ENCODE measurements at regions not wholly inside any gene's neighbourhood (a gene's known extent, or its start where the extent isn't known, plus 50 kb on each side); places are given as distances from the start of the nearest gene placed in this dataset.

DNA sequence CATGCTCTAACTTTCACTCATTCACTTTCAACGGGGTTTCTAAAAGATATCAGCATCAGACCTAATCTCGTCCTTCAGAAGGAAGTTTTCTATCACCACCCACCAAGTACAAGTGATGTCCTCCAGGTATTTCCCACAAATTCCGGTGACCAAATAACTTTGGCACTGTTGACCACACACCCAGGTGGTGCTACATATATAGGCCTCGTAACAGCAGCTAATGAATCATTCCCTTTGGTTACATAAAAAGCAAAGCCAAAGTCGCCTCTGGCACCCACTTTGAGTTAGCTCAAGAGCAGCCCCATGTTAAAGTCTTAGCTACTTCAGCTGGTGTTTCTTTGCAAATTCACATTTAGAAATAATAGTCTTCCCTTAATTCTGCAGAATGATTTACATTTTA lies 138.2 kb upstream of the OSR1 start:
- TF ChIP-seq, protein P1, sequence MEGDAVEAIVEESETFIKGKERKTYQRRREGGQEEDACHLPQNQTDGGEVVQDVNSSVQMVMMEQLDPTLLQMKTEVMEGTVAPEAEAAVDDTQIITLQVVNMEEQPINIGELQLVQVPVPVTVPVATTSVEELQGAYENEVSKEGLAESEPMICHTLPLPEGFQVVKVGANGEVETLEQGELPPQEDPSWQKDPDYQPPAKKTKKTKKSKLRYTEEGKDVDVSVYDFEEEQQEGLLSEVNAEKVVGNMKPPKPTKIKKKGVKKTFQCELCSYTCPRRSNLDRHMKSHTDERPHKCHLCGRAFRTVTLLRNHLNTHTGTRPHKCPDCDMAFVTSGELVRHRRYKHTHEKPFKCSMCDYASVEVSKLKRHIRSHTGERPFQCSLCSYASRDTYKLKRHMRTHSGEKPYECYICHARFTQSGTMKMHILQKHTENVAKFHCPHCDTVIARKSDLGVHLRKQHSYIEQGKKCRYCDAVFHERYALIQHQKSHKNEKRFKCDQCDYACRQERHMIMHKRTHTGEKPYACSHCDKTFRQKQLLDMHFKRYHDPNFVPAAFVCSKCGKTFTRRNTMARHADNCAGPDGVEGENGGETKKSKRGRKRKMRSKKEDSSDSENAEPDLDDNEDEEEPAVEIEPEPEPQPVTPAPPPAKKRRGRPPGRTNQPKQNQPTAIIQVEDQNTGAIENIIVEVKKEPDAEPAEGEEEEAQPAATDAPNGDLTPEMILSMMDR (IDR thresholded peaks at IDR 0.05): no peak
- H3K27ac Mint-ChIP-seq: no peak overlapping the region
- POLR2A ChIA-PET: no interaction called here

DNA sequence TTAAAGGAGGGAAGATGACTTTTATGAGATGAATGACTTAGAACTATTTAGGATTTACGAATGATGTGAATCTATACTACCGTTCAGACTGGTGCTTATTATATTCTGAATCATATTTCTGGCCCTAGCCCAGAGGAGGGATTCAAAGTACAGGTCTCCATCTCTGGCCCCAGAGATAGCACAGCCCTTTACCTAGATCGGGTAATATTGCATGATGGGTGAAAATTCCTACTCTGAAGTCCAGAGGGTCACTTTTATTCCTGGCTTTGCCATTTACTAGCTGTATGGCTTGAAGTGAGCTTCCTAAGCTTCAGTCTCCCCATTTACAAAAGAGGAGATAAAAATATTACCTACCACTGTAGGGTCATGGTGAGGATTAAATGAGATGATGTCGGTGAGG lies 135.8 kb upstream of the OSR1 start:
- no peaks in the 10 kb centered on the region for H3K9me3 Mint-ChIP-seq

More for the DNA sequence above, 138.2 kb upstream of the OSR1 start:
- Mint-ChIP-seq H3K9me3 (no peaks in the 10 kb centered on the region), H3K4me3 (no peak overlapping the region), H3K27me3 (peaks cover 7% of the 10 kb centered on the region), H3K4me1 (ENCODE audit: low read depth) (no peaks in the 10 kb centered on the region), H3K36me3 (ENCODE audit: low read depth) (no peaks in the 10 kb centered on the region)
- intact Hi-C loops (cut with micrococcal nuclease): no loop called here
- ATAC-seq: no peak
- no peak for DNase-seq
- CTCF ChIA-PET: no interaction called here

DNA sequence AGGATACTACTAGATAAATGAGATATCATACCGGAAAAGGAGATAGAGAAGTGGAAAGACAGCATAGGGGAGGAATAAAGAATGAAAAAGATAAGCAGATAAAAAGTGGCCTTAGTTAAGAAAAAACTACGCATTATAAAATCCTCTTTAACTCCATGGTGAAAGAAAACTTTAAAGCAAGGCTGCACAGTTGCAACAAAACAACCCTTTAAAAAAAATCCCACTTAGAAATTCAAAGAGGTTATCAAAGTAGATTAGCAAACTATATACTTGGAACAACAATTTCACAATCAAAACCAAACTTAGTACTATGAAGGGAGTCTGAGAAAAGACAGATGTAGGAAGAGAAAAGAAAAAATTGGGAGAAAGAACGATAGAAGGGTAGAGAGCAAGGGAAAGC lies 133.4 kb upstream of the OSR1 start:
- intact Hi-C loops (cut with micrococcal nuclease): no loop called here
- DNase-seq: no peak
- ATAC-seq: no peak
- Mint-ChIP-seq H3K9me3 (no peaks in the 10 kb centered on the region), H3K36me3 (ENCODE audit: low read depth) (no peaks in the 10 kb centered on the region), H3K4me1 (ENCODE audit: low read depth) (peaks cover 10% of the 10 kb centered on the region), H3K27ac (no peak overlapping the region), H3K27me3 (peaks cover 29% of the 10 kb centered on the region), H3K4me3 (no peak overlapping the region)
- CTCF ChIA-PET: no interaction called here
- POLR2A ChIA-PET: no interaction called here
- TF ChIP-seq, protein P1 (IDR thresholded peaks at IDR 0.05): no peak

More for the DNA sequence above, 135.8 kb upstream of the OSR1 start:
- Mint-ChIP-seq H3K4me3 (no peak overlapping the region), H3K27ac (no peak overlapping the region), H3K27me3 (peaks cover 19% of the 10 kb centered on the region), H3K4me1 (ENCODE audit: low read depth) (no peaks in the 10 kb centered on the region), H3K36me3 (ENCODE audit: low read depth) (no peaks in the 10 kb centered on the region)
- intact Hi-C loops (cut with micrococcal nuclease): no loop called here
- POLR2A ChIA-PET: no interaction called here
- CTCF ChIA-PET: interaction anchor here (1.3 kb wide), 1 partner anchor 9 kb away, joined by 3 read pairs; no protein-coding TSS in a partner anchor
- TF ChIP-seq, protein P1 (IDR thresholded peaks at IDR 0.05): no peak
- ATAC-seq: no peak
- DNase-seq: no peak

DNA sequence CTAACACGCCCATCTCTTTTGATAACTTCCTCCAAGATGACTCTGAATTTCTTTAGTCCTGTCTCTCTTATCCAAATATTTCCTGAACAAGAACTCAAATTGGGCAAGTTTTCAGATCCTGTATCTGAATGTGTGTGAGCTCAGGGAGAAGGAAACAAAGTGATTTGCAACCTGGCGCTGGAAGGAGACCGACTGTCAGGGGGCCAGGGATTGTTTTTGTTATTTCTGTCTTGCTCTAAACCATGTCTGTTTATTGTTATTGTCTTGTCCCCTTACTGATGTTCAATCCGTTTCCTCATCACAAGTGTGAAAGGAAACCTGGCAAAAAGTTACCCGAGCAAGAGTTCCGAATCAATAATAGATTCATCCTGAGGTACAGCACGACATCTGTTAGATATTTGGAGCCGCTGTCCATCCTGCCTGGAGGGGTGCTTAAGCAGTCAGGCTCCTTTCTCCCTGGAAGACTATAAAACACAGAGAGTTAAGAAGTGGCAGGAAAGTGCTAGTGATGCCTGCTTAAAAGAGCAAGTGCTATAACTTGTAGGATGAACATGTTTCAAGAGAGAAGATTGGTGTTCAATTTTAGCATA lies 132.5 kb upstream of the OSR1 start:
- no peaks in the 10 kb centered on the region for H3K9me3 Mint-ChIP-seq
- ATAC-seq: no peak
- H3K27me3 Mint-ChIP-seq: peaks cover 31% of the 10 kb centered on the region
- DNase-seq: no peak
- H3K4me3 Mint-ChIP-seq: no peak overlapping the region
- no peaks in the 10 kb centered on the region for H3K36me3 Mint-ChIP-seq (ENCODE audit: low read depth)
- CTCF ChIA-PET: no interaction called here
- intact Hi-C loops (cut with micrococcal nuclease): no loop called here
- TF ChIP-seq, protein P1 (IDR thresholded peaks at IDR 0.05): no peak
- H3K27ac Mint-ChIP-seq: no peak overlapping the region
- POLR2A ChIA-PET: no interaction called here
- peaks cover 10% of the 10 kb centered on the region for H3K4me1 Mint-ChIP-seq (ENCODE audit: low read depth)

DNA sequence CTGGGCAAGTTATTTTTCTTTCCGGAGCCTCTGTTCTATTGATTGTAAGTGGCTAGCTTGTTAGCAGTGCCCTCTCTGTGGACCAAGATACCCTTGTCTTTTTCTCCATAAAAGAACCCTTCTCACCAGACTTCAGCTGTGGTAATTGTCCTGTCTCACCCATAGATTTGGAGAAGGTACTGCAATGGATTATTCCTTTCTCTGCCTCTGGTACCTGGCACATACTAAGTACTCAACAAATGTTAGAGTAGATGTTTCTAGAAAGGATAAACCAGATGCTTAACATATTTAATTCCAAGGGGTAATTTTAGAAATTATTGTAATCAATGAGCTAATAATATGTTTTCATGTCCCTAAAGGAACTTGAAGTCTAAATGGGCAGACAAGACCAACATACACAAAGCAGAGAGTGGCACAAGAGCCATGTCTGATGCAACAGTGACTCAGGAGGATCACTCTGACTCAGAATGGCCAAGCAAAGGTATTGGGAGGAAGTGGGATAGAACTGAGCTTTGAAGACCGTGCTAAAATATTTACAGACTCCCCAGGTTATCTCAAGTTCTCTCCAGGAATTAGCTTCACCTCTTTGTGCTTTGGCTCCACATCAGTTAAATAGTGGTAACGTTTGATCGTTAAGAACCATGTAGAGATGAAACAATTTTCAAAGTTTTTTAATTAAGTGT lies 129.7 kb upstream of the OSR1 start:
- H3K27ac Mint-ChIP-seq: peak overlapping the region; percentile 13
- no peaks in the 10 kb centered on the region for H3K9me3 Mint-ChIP-seq
- ChIA-PET CTCF (no interaction called here), POLR2A (no interaction called here)
- H3K4me1 Mint-ChIP-seq (ENCODE audit: low read depth): peaks cover 10% of the 10 kb centered on the region
- no peak overlapping the region for H3K4me3 Mint-ChIP-seq
- TF ChIP-seq, protein P1 (IDR thresholded peaks at IDR 0.05): no peak
- intact Hi-C loops (cut with micrococcal nuclease): no loop called here
- peak; percentile 87 for ATAC-seq
- H3K27me3 Mint-ChIP-seq: peaks cover 31% of the 10 kb centered on the region
- no peaks in the 10 kb centered on the region for H3K36me3 Mint-ChIP-seq (ENCODE audit: low read depth)
- peak; percentile 64 for DNase-seq
